ENCODE measurements at regions not wholly inside any gene's neighbourhood (a gene's known extent, or its start where the extent isn't known, plus 50 kb on each side); places are given as distances from the start of the nearest gene placed in this dataset.

- no peak for DNase-seq (ENCODE audit: low read depth)
Measured at GRCh38 chr20:7080472-7080871, 313.0 kb downstream of the BMP2 start.

- DNase-seq (ENCODE audit: low read depth): no peak
Measured at GRCh38 chr20:7085467-7085866, 318.0 kb downstream of the BMP2 start.

GRCh38 chr20:7087803-7088202 is 320.3 kb downstream of the BMP2 start:
- no peak for DNase-seq (ENCODE audit: low read depth)

- DNase-seq (ENCODE audit: low read depth): no peak
Measured at GRCh38 chr20:7090001-7090400, 322.5 kb downstream of the BMP2 start.

GRCh38 chr20:7090811-7091210 is 323.3 kb downstream of the BMP2 start:
- DNase-seq (ENCODE audit: low read depth): no peak

GRCh38 chr20:7091655-7092054 is 324.2 kb downstream of the BMP2 start:
- DNase-seq (ENCODE audit: low read depth): no peak

GRCh38 chr20:7094438-7094997 is 327.0 kb downstream of the BMP2 start:
- peak; percentile 11 for DNase-seq (ENCODE audit: low read depth)

GRCh38 chr20:7106910-7107309 is 339.4 kb downstream of the BMP2 start:
- no peak for DNase-seq (ENCODE audit: low read depth)

- no peak for DNase-seq (ENCODE audit: low read depth)
Measured at GRCh38 chr20:7108929-7109328, 341.4 kb downstream of the BMP2 start.

GRCh38 chr20:7113577-7114466 is 346.3 kb downstream of the BMP2 start:
- DNase-seq (ENCODE audit: low read depth): no peak

GRCh38 chr20:7123457-7123856 is 356.0 kb downstream of the BMP2 start:
- DNase-seq (ENCODE audit: low read depth): no peak

- no peak for DNase-seq (ENCODE audit: low read depth)
Measured at GRCh38 chr20:7124120-7124519, 356.6 kb downstream of the BMP2 start.

GRCh38 chr20:7136886-7137285 is 369.4 kb downstream of the BMP2 start:
- no peak for DNase-seq (ENCODE audit: low read depth)

GRCh38 chr20:7137395-7138151 is 370.1 kb downstream of the BMP2 start:
- no peak for DNase-seq (ENCODE audit: low read depth)

- no peak for DNase-seq (ENCODE audit: low read depth)
Measured at GRCh38 chr20:7144464-7144863, 377.0 kb downstream of the BMP2 start.

- no peak for DNase-seq (ENCODE audit: low read depth)
Measured at GRCh38 chr20:7146552-7147219, 379.2 kb downstream of the BMP2 start.

GRCh38 chr20:7147220-7147601 is 379.7 kb downstream of the BMP2 start:
- no peak for DNase-seq (ENCODE audit: low read depth)

GRCh38 chr20:7151676-7152470 is 384.4 kb downstream of the BMP2 start:
- no peak for DNase-seq (ENCODE audit: low read depth)

- DNase-seq (ENCODE audit: low read depth): no peak
Measured at GRCh38 chr20:7155282-7155681, 387.8 kb downstream of the BMP2 start.

- DNase-seq (ENCODE audit: low read depth): no peak
Measured at GRCh38 chr20:7155794-7156193, 388.3 kb downstream of the BMP2 start.

- DNase-seq (ENCODE audit: low read depth): no peak
Measured at GRCh38 chr20:7159903-7160302, 392.4 kb downstream of the BMP2 start.

Measured in Daoy (cell line).